SH-SY5Y (cell line): ENCODE measurements at regions not wholly inside any gene's neighbourhood (a gene's known extent, or its start where the extent isn't known, plus 50 kb on each side); places are given as distances from the start of the nearest gene placed in this dataset.

ENCODE experiments used
- GATA2 ChIP-seq: IDR thresholded peaks from 2 replicates; pipeline ENCODE4 v1.6.1; 2011; ENCODE audit warnings: mild to moderate bottlenecking, low read depth, low read length
- GATA3 ChIP-seq: IDR thresholded peaks from 2 replicates; pipeline ENCODE4 v1.6.1; 2011; ENCODE audit warnings: low read depth, mild to moderate bottlenecking, low read length, moderate library complexity

GRCh38 chr22:34344702-34345101, 424.4 kb upstream of the LARGE1 start:
- TF ChIP-seq GATA3 (no peak), GATA2 (no peak)
